CD14-positive monocyte (primary cell): ENCODE measurements at regions not wholly inside any gene's neighbourhood (a gene's known extent, or its start where the extent isn't known, plus 50 kb on each side); places are given as distances from the start of the nearest gene placed in this dataset.
A peak's percentile ranks its signal among the peaks of the same experiment; 100 is the strongest.

Source experiments
- DNase-seq, 3 donors: peaks; one replicate each; pipeline ENCODE4 v3.0.0-alpha.2; 2011 to 2022
- H2AFZ ChIP-seq: 2 replicates; pipeline ENCODE4 v1.6.0; 2012; ENCODE audit warnings: mild to moderate bottlenecking, low read depth, low read length, inconsistent platforms; ENCODE audit not compliant: insufficient read depth, poor library complexity, severe bottlenecking
- H3K27ac ChIP-seq, 2 donors: 1 replicate in 1 of 2; 2 replicates in 1 of 2; pipeline ENCODE4 v1.5.1; 2012 to 2013; ENCODE audit warnings: low read length in 2 of 2, control low read depth in 1 of 2, inconsistent platforms in 1 of 2, low read depth in 1 of 2, mild to moderate bottlenecking in 1 of 2
- H3K27me3 ChIP-seq, 2 donors: one replicate each; pipeline versions ENCODE4 v1.6.0 to v1.6.1; 2011 to 2013; ENCODE audit warnings: low read length in 2 of 2; ENCODE audit not compliant: control insufficient read depth in 2 of 2, insufficient read depth in 2 of 2
- H3K36me3 ChIP-seq, 2 donors: replicated peaks in 1 of 2; 1 replicate in 1 of 2; 2 replicates in 1 of 2; pipeline versions ENCODE4 v1.5.1 to v1.6.1; 2012 to 2013; ENCODE audit warnings: low read length in 2 of 2, control low read depth in 1 of 2, inconsistent platforms in 1 of 2, mild to moderate bottlenecking in 1 of 2; ENCODE audit not compliant: insufficient read depth in 2 of 2, control insufficient read depth in 1 of 2
- H3K4me1 ChIP-seq, 2 donors: 1 replicate in 1 of 2; 2 replicates in 1 of 2; pipeline versions ENCODE4 v1.5.1 to v1.6.1; 2012 to 2013; ENCODE audit warnings: low read length in 2 of 2, control low read depth in 1 of 2, inconsistent platforms in 1 of 2, mild to moderate bottlenecking in 1 of 2, moderate library complexity in 1 of 2; ENCODE audit not compliant: insufficient read depth in 2 of 2, control insufficient read depth in 1 of 2
- H3K4me2 ChIP-seq: replicated peaks from 2 replicates; pipeline ENCODE3; 2012; ENCODE audit warnings: low read length, moderate library complexity, mild to moderate bottlenecking; ENCODE audit not compliant: poor library complexity, severe bottlenecking; ENCODE audit errors: extremely low read depth
- H3K4me3 ChIP-seq, 3 experiments: fragments of 200-600 bp in 1 of 3; sonication (generic) in 1 of 3; replicated peaks in 1 of 3; 1 replicate in 2 of 3; 2 replicates in 1 of 3; pipeline ENCODE4 v1.5.1; 2011 to 2013; ENCODE audit warnings: low read length in 3 of 3, mild to moderate bottlenecking in 3 of 3, control low read depth in 2 of 3, low read depth in 2 of 3, inconsistent platforms in 1 of 3, moderate library complexity in 1 of 3
- H3K79me2 ChIP-seq: 2 replicates; pipeline ENCODE4 v1.6.0; 2012; ENCODE audit warnings: mild to moderate bottlenecking, control low read depth, inconsistent platforms, low read length, moderate library complexity; ENCODE audit not compliant: insufficient read depth
- H3K9ac ChIP-seq: 2 replicates; pipeline ENCODE4 v1.6.0; 2017; ENCODE audit warnings: low read length, mild to moderate bottlenecking; ENCODE audit not compliant: insufficient read depth, poor library complexity, severe bottlenecking
- H3K9me3 ChIP-seq, 2 donors: replicated peaks in 1 of 2; 1 replicate in 1 of 2; 2 replicates in 1 of 2; pipeline versions ENCODE4 v1.5.1 to v1.6.1; 2012 to 2013; ENCODE audit warnings: low read length in 2 of 2, control low read depth in 1 of 2; ENCODE audit not compliant: control insufficient read depth in 1 of 2, insufficient read depth in 1 of 2
- H4K20me1 ChIP-seq: 2 replicates; pipeline ENCODE4 v1.6.0; 2012; ENCODE audit warnings: mild to moderate bottlenecking, low read length, control low read depth, moderate library complexity; ENCODE audit not compliant: insufficient read depth
- H3K27ac Mint-ChIP-seq, 7 donors: one replicate each; pipeline ENCODE4 v1.8.0; 2020; ENCODE audit warnings: mild to moderate bottlenecking in 7 of 7, mixed read lengths in 7 of 7, moderate library complexity in 6 of 7, inconsistent platforms in 2 of 7
- H3K27me3 Mint-ChIP-seq, 3 donors: one replicate each; pipeline ENCODE4 v1.8.0; 2021 to 2022; ENCODE audit warnings: low read depth in 3 of 3, mild to moderate bottlenecking in 3 of 3, mixed read lengths in 3 of 3, moderate library complexity in 3 of 3, inconsistent platforms in 1 of 3
- H3K36me3 Mint-ChIP-seq, 2 donors: one replicate each; pipeline ENCODE4 v1.8.0; 2020; ENCODE audit warnings: mixed read lengths in 2 of 2, inconsistent platforms in 1 of 2, mild to moderate bottlenecking in 1 of 2
- H3K4me1 Mint-ChIP-seq: one replicate; pipeline ENCODE4 v1.8.0; 2020; ENCODE audit warnings: mild to moderate bottlenecking, mixed read lengths
- H3K4me3 Mint-ChIP-seq, 2 donors: one replicate each; pipeline ENCODE4 v1.8.0; 2020; ENCODE audit warnings: mild to moderate bottlenecking in 2 of 2, mixed read lengths in 2 of 2, moderate library complexity in 1 of 2
- H3K9me3 Mint-ChIP-seq, 7 donors: one replicate each; pipeline ENCODE4 v1.8.0; 2020 to 2022; ENCODE audit warnings: mixed read lengths in 7 of 7, mild to moderate bottlenecking in 6 of 7, moderate library complexity in 6 of 7, inconsistent platforms in 2 of 7
- CTCF ChIP-seq: fragments of 200-600 bp; IDR thresholded peaks from one replicate; pipeline ENCODE4 v1.8.0; 2022; ENCODE audit warnings: antibody characterized with exemption, mild to moderate bottlenecking
- WGBS: methylation state at CpG from one replicate; pipeline ENCODE4 v1.1.5; 2013; ENCODE audit warnings: missing lambda C conversion rate; ENCODE audit not compliant: insufficient coverage; 5-methylcytosine and 5-hydroxymethylcytosine counted together
- intact Hi-C, 2 donors: fragments of 100-400 bp; cut with micrococcal nuclease; formaldehyde crosslinking; loops; one replicate each; pipeline versions ENCODE4 v1.15.0 to v1.15.1; 2023

- H3K4me3 Mint-ChIP-seq = no peak overlapping the region
- H3K27me3 ChIP-seq = peaks cover 10 to 39% of the 10 kb centered on the region in 2 donors
- no peaks in the 10 kb centered on the region for H3K9me3 ChIP-seq
- DNase-seq = no peak
- no peak overlapping the region for H2AFZ ChIP-seq
- H3K27me3 Mint-ChIP-seq = peaks cover 30 to 40% (median 38%) of the 10 kb centered on the region in 3 donors
- no peak overlapping the region for H3K9ac ChIP-seq
- no peak overlapping the region for H3K4me2 ChIP-seq
- peaks cover 0 to 7% (median 0%) of the 10 kb centered on the region in 7 donors for H3K9me3 Mint-ChIP-seq
- no peak overlapping the region for H3K27ac ChIP-seq
- TF ChIP-seq CTCF = no peak
- no peaks in the 10 kb centered on the region for H3K79me2 ChIP-seq
- peak overlapping the region in 1 of 7 donors; percentile 42 for H3K27ac Mint-ChIP-seq
- no peaks in the 10 kb centered on the region for H3K4me1 ChIP-seq
- intact Hi-C loops = no loop called here
- H3K4me1 Mint-ChIP-seq = peaks cover 7% of the 10 kb centered on the region
- no peaks in the 10 kb centered on the region for H4K20me1 ChIP-seq
- no peaks in the 10 kb centered on the region for H3K36me3 Mint-ChIP-seq
- H3K4me3 ChIP-seq = no peak overlapping the region
- 78% methylated on average over 1 of the region's 1 CpG for WGBS
- no peaks in the 10 kb centered on the region for H3K36me3 ChIP-seq
Observed at GRCh38 chr14:105857220-105857825, 330.9 kb downstream of the TMEM121 start.

GRCh38 chr14:105857826-105858675 is 331.7 kb downstream of the TMEM121 start:
- intact Hi-C loops = no loop called here
- no peaks in the 10 kb centered on the region for H3K36me3 ChIP-seq
- Mint-ChIP-seq H3K27me3 (peaks cover 38 to 47% (median 45%) of the 10 kb centered on the region in 3 donors), H3K9me3 (peaks cover 0 to 7% (median 0%) of the 10 kb centered on the region in 7 donors), H3K27ac (peak overlapping the region in 2 of 7 donors; percentile 42 to 76), H3K4me3 (peak overlapping the region; percentile 46 to 58), H3K4me1 (peaks cover 10% of the 10 kb centered on the region), H3K36me3 (peaks cover 0 to 5% of the 10 kb centered on the region in 2 donors)
- H3K4me2 ChIP-seq = no peak overlapping the region
- H3K27ac ChIP-seq = peak overlapping the region in 1 of 2 donors; percentile 20
- H3K4me1 ChIP-seq = no peaks in the 10 kb centered on the region
- H3K79me2 ChIP-seq = no peaks in the 10 kb centered on the region
- H4K20me1 ChIP-seq = no peaks in the 10 kb centered on the region
- H3K9me3 ChIP-seq = peaks cover 0 to 6% of the 10 kb centered on the region in 2 donors
- no peak overlapping the region for H3K9ac ChIP-seq
- peaks cover 15 to 46% of the 10 kb centered on the region in 2 donors for H3K27me3 ChIP-seq
- H3K4me3 ChIP-seq = no peak overlapping the region
- TF ChIP-seq CTCF = no peak
- peak in 1 of 3 donors; percentile 2 for DNase-seq
- H2AFZ ChIP-seq = no peak overlapping the region
- 71% methylated on average over 9 of the region's 9 CpGs for WGBS
